NCI-H1417 (cell line): ENCODE measurements at regions not wholly inside any gene's neighbourhood (a gene's known extent, or its start where the extent isn't known, plus 50 kb on each side); places are given as distances from the start of the nearest gene placed in this dataset.
"Not testable (repeated sequence)": the region's sequence is repeated elsewhere in the genome, so short reads cannot be mapped to it uniquely, and the experiment has no call there.

Experiments
- DNase-seq, 3 experiments: peaks; one replicate each; lab custom pipeline; 2025; lab: John Stamatoyannopoulos, UW

DNA sequence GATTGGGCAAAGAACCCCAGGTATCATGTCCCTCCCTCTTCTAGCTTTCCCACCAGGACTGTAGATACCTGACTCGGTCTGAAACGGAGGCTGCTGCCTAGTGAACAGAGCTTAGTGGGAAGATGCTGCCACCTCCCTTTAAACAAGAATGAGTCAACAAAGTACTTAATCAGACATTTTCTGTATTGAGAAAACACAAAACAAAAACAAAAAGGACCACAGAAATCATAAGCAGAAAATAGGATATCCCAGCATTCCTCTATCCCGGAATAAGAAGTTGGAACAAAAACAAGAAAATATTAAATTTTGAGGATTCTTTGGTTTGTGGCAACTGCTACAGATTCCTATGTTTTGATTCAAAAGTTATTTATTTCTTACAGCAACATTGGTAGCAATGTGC, 51.7 kb upstream of the COL8A1 start:
- DNase-seq = no peak

GRCh38 chr3:99579965-99580364, 58.4 kb upstream of the COL8A1 start:
- no peak for DNase-seq

DNA sequence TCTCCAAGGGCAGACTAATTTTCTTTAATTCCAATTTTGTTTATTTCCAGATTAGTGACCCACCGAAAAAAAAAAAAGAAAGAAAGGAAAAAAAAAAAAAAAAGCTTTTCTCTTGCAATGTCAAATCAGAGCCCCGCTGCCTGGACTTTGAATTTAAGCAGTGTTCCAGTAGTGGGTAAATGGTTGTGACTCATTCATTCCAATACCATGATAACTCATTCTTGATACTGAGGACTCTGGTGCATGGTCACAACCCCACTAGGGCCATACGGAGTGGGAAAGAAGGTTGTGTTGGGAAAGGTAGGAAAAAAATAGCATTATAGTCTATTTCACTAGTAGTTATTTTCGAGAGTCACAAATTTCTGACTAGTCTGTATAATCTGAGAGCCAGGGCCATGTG, 59.1 kb upstream of the COL8A1 start:
- DNase-seq = no peak

DNA sequence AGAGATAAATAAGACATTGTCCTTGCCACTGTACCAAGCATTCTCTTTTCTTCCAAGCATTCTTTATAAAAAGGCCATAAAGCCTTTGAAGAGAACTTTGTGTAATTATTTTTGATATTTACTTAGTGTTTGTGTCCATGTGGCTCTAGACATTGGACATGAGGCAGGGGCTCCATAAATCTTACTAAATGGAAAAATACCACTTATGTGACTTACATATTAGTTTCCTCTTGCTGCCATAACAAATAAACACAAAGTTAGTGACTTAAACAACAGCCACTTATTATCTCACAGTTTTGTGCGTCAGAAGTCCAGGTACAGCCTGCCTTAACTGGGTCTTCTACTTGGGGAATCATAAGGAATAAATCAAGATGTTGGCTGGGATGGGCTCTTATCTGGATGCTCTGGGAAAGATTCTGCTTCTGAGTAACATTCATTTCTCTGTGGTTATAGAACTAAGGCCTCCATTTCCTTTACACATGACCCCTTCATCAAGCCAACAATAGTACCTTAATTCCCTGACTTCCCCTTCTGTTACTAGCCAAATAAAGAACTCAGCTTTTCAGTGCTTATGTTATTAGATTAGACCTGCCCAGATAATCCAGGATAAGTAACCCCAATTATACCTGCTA, 59.9 kb upstream of the COL8A1 start:
- no peak for DNase-seq

DNA sequence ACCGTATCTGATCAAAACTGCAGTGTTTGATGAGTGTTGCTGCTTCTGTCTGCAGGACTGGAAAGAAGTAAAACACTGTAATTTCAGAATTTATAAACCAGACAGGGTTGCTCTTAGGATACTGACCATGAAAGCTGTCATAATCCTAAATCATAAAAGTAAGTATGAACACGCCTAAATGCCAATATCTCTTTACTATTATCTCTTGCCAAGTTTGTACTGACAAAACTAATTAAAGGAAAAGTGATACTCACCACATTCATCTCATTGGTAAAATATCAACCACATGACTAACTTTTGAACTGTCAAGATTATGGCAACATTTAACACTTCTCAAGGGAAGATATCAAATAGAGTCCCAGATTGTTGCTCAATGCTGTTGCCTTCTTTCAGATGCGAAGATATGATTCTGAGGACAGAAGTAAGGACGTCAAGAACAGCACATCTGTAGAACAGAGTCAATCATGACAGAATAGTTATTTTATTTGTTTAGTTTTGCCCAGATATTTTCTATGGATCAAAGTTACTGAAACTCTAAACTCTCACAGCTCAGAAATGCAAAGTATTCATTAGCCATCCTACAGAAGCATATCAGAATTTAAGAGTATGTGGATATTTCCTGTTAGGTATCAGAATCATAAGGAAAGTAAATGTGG, 61.4 kb upstream of the COL8A1 start:
- no peak for DNase-seq

DNA sequence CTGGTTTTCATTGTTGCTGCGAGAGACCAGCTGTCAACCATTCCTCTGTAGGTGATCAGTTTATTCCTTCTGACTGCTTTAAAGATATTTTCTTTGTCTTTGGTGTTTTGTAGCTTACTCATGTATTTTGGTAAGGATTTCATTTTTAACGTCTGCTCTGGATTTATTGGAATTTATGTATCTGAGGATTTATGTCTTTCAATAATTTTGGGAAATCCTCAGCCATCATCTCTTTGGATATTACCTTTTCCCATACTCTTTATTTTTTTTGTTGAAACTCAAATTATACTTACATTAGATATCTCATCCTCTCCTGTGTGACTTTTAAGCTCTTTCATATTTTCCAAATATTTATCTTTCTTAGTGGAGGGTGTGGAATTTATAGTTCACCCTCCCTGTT, 62.7 kb upstream of the COL8A1 start:
- no peak for DNase-seq

GRCh38 chr3:99570061-99570460, 68.3 kb upstream of the COL8A1 start:
- DNase-seq = no peak

DNA sequence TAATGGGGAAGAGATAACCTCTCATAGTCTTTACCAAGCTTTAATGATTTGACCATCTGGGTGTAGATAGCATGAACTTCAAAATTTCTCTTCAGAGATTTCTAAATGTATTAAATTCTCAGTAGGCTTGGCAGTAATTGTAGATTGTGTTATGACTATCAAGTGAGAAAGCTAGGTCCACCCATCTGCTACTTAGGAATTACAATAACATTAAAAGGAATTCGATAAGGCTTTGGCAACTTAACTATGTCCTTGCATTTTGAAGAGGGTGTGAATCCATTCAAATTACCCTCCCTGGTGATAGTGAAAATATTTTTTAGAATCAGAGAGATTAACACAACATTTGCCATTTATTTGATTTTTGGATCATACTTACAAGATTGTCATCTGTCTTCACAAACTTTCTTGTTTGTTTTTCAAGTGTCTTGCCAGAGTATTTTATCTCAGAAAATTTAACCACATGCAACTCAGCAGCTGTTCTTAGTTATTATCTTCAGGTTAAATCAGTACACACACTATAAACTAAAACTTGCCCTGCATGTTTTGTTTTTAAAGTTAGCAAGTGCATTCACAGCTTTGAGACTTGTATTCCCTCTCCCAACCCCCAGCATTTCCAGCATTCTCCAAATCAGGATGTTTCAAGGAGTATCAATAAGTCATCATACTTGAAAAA, 69.6 kb upstream of the COL8A1 start:
- no peak for DNase-seq

DNA sequence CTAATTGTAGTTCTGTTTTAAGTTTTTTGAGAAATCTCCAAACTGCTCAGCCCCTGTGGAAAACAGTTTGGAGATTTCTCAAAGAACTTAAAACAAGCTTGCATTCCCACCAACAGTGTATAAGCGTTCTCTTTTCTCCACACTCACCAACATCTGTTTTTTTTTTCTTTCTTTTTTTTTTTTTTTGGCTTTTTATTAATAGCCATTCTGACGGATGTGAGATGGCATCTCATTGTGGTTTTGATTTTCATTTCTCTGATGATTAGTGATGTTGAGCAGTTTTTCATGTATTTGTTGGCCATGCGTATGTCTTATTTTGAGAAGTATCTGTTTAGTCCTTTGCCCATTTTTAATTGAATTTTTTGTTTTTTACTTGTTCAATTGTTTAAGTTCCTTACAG, 73.1 kb upstream of the COL8A1 start:
- DNase-seq = no peak

- DNase-seq = no peak
Measured at GRCh38 chr3:99562990-99563607, 75.3 kb upstream of the COL8A1 start.

- no peak for DNase-seq
Measured at GRCh38 chr3:99562138-99562537, 76.3 kb upstream of the COL8A1 start.

DNA sequence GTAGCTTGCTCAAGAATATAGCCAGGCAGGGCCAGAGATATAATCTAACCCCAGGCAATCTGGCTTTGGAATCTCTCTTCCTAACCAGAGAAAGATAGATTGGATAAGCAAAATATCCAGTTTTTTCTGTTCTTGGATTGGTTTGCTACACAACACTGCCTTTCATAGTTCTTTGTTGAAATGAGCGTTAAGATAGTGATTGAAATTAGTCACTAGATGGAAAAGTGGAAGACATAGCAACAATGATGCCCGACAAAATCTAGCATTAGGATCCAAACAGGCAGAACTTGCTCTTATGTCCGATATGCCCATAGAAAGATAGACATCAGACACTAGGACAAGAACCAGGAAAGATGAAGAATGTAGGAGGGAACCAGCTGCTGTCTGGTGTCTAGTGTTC, 77.3 kb upstream of the COL8A1 start:
- DNase-seq = no peak

DNA sequence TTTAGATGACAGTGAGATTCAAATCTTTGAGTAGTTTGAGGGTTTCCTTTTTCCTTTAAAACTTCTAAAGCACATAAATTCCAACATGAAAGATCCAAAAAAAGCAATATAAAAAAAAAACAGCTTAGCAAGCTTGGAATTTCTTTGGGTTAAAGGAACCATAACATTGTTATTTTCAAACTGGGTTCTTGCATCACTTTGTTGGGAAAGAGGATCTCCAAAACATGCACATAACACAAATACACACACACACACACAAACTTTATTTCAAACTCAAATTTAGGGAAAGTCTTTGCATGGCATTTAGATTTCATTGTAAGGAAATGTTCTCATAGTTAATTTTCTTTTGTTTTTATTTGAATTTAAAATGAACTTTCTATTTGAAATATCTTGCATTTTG, 79.2 kb upstream of the COL8A1 start:
- no peak for DNase-seq

- DNase-seq = not testable (repeated sequence)
Measured at GRCh38 chr3:99555885-99556284, 82.5 kb upstream of the COL8A1 start.

GRCh38 chr3:99551520-99551919, 86.9 kb upstream of the COL8A1 start:
- DNase-seq = no peak

GRCh38 chr3:99549957-99550603, 88.3 kb upstream of the COL8A1 start:
- DNase-seq = no peak

GRCh38 chr3:99549220-99549619, 89.2 kb upstream of the COL8A1 start:
- DNase-seq = no peak

GRCh38 chr3:99548674-99549073, 89.7 kb upstream of the COL8A1 start:
- no peak for DNase-seq

- DNase-seq = no peak
Measured at GRCh38 chr3:99545941-99546580, 92.3 kb upstream of the COL8A1 start.

DNA sequence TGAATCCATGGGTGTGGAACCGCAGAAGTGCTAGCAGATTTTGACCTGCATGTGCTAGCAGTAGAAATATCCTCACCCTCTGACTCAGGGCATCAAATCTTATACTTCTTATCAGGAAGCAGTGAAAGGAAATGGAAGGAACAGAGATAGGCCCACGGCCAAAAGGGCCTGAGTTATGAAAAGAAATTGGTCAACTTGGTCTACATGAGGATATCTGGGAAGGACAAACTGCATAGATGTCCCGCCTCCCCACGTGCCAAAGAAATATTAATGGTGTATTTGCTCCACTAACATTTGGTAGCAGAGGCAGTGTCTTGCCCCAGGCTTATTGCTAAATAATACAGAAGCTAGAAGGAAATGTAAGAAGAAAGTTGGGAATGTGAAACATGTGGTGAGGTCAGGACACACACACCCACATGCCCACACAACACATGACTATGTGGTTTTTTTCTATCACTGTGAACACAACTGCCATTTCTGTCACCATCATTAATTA, 93.6 kb upstream of the COL8A1 start:
- DNase-seq = no peak

DNA sequence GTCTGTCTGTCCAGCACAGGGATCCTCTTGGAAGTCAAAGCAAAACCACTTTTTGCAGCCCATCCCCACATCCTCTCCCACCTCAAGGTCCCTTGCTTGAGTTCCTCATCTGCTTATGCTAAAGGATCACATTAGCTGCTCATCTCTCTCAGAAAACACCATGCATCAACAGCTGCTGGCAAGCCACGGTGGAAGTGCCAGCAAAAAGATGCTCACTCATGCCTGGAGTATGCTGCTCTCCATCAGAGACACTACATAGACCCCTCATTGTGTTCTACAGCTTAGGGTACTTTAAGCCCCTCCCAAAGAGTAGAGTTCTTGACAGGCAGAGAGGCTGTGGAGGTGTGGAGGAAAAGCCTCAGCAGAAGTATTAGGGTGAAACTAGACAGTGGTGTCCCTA, 94.6 kb upstream of the COL8A1 start:
- DNase-seq = no peak
